ENCODE measurements at regions not wholly inside any gene's neighbourhood (a gene's known extent, or its start where the extent isn't known, plus 50 kb on each side); places are given as distances from the start of the nearest gene placed in this dataset.
"Not testable (repeated sequence)": the region's sequence is repeated elsewhere in the genome, so short reads cannot be mapped to it uniquely, and the experiment has no call there.

GRCh38 chr14:37776791-37777499, 181.5 kb downstream of the TTC6 start:
- no peak for TF ChIP-seq CTCF (IDR thresholded peaks at IDR 0.05; ENCODE audit: low read depth, low read length, missing control alignments)
- H3K4me3 ChIP-seq (replicated peaks; ENCODE audit: low read depth, low read length) = no peak overlapping the region
- DNase-seq (ENCODE audit: extremely low read depth, low read depth) = no peak

- H3K4me3 ChIP-seq (replicated peaks; ENCODE audit: low read depth, low read length) = no peak overlapping the region
- DNase-seq (ENCODE audit: extremely low read depth, low read depth) = no peak
- no peak for TF ChIP-seq CTCF (IDR thresholded peaks at IDR 0.05; ENCODE audit: low read depth, low read length, missing control alignments)
Measured at GRCh38 chr14:37778135-37778943, 182.9 kb downstream of the TTC6 start.

- no peak overlapping the region for H3K4me3 ChIP-seq (replicated peaks; ENCODE audit: low read depth, low read length)
- TF ChIP-seq CTCF (IDR thresholded peaks at IDR 0.05; ENCODE audit: low read depth, low read length, missing control alignments) = no peak
- no peak for DNase-seq (ENCODE audit: extremely low read depth, low read depth)
Measured at GRCh38 chr14:37779480-37779879, 184.1 kb downstream of the TTC6 start.

GRCh38 chr14:37780731-37781130, 185.3 kb downstream of the TTC6 start:
- DNase-seq (ENCODE audit: extremely low read depth, low read depth); H3K4me3 ChIP-seq (replicated peaks; ENCODE audit: low read depth, low read length): not testable (repeated sequence)

GRCh38 chr14:37784203-37784826, 188.9 kb downstream of the TTC6 start:
- H3K4me3 ChIP-seq (replicated peaks; ENCODE audit: low read depth, low read length); DNase-seq (ENCODE audit: extremely low read depth, low read depth): not testable (repeated sequence)

- DNase-seq (ENCODE audit: extremely low read depth, low read depth); H3K4me3 ChIP-seq (replicated peaks; ENCODE audit: low read depth, low read length): not testable (repeated sequence)
Measured at GRCh38 chr14:37784827-37785223, 189.4 kb downstream of the TTC6 start.

GRCh38 chr14:37785298-37785697, 189.9 kb downstream of the TTC6 start:
- DNase-seq (ENCODE audit: extremely low read depth, low read depth); H3K4me3 ChIP-seq (replicated peaks; ENCODE audit: low read depth, low read length): not testable (repeated sequence)

- not testable (repeated sequence) for DNase-seq (ENCODE audit: extremely low read depth, low read depth); H3K4me3 ChIP-seq (replicated peaks; ENCODE audit: low read depth, low read length)
Measured at GRCh38 chr14:37786114-37786625, 190.7 kb downstream of the TTC6 start.

- no peak for TF ChIP-seq CTCF (IDR thresholded peaks at IDR 0.05; ENCODE audit: low read depth, low read length, missing control alignments)
- H3K4me3 ChIP-seq (replicated peaks; ENCODE audit: low read depth, low read length) = no peak overlapping the region
- DNase-seq (ENCODE audit: extremely low read depth, low read depth) = no peak
Measured at GRCh38 chr14:37787879-37788494, 192.6 kb downstream of the TTC6 start.

Data from HFF-Myc (cell line).